GM18517 (cell line): ENCODE measurements at regions not wholly inside any gene's neighbourhood (a gene's known extent, or its start where the extent isn't known, plus 50 kb on each side); places are given as distances from the start of the nearest gene placed in this dataset.
"Not testable (repeated sequence)": the region's sequence is repeated elsewhere in the genome, so short reads cannot be mapped to it uniquely, and the experiment has no call there.

Experiments used
- ATAC-seq: cut with Tn5 transposase; IDR thresholded peaks from one replicate; pipeline ENCODE4 v1.9.1; 2021; ENCODE audit warnings: mild to moderate bottlenecking, moderate library complexity; ENCODE audit not compliant: unreplicated experiment

GRCh38 chr2:22406625-22407024, 978.4 kb upstream of the KLHL29 start:
- ATAC-seq, result no peak

- ATAC-seq, result no peak
Measured at GRCh38 chr2:22420076-22420475, 964.9 kb upstream of the KLHL29 start.

GRCh38 chr2:22442051-22442450, 942.9 kb upstream of the KLHL29 start:
- ATAC-seq, result no peak

- no peak for ATAC-seq
Measured at GRCh38 chr2:22444281-22444680, 940.7 kb upstream of the KLHL29 start.

- ATAC-seq, result no peak
Measured at GRCh38 chr2:22449696-22450095, 935.3 kb upstream of the KLHL29 start.

- no peak for ATAC-seq
Measured at GRCh38 chr2:22450831-22451230, 934.1 kb upstream of the KLHL29 start.

GRCh38 chr2:22454826-22455485, 930.0 kb upstream of the KLHL29 start:
- ATAC-seq, result no peak

- ATAC-seq, result no peak
Measured at GRCh38 chr2:22458440-22458839, 926.5 kb upstream of the KLHL29 start.

- not testable (repeated sequence) for ATAC-seq
Measured at GRCh38 chr2:22475103-22475502, 909.9 kb upstream of the KLHL29 start.

- no peak for ATAC-seq
Measured at GRCh38 chr2:22478329-22478728, 906.6 kb upstream of the KLHL29 start.

GRCh38 chr2:22481486-22482259, 903.3 kb upstream of the KLHL29 start:
- ATAC-seq, result no peak

- ATAC-seq, result no peak
Measured at GRCh38 chr2:22483036-22483435, 901.9 kb upstream of the KLHL29 start.

- no peak for ATAC-seq
Measured at GRCh38 chr2:22485486-22485885, 899.5 kb upstream of the KLHL29 start.

GRCh38 chr2:22486343-22486742, 898.6 kb upstream of the KLHL29 start:
- ATAC-seq, result no peak

GRCh38 chr2:22487036-22487435, 897.9 kb upstream of the KLHL29 start:
- no peak for ATAC-seq

GRCh38 chr2:22487541-22487940, 897.4 kb upstream of the KLHL29 start:
- no peak for ATAC-seq

- no peak for ATAC-seq
Measured at GRCh38 chr2:22491442-22491841, 893.5 kb upstream of the KLHL29 start.

- ATAC-seq, result no peak
Measured at GRCh38 chr2:22494156-22494555, 890.8 kb upstream of the KLHL29 start.

GRCh38 chr2:22497064-22497463, 887.9 kb upstream of the KLHL29 start:
- no peak for ATAC-seq

GRCh38 chr2:22497789-22498188, 887.2 kb upstream of the KLHL29 start:
- ATAC-seq, result no peak

- ATAC-seq, result no peak
Measured at GRCh38 chr2:22499082-22499839, 885.7 kb upstream of the KLHL29 start.

GRCh38 chr2:22500555-22500935, 884.4 kb upstream of the KLHL29 start:
- ATAC-seq, result no peak
